Activated CD4-positive, alpha-beta memory T cell treated with anti-CD3 and anti-CD28 coated beads for 36 hours (primary cell): ENCODE measurements at regions not wholly inside any gene's neighbourhood (a gene's known extent, or its start where the extent isn't known, plus 50 kb on each side); places are given as distances from the start of the nearest gene placed in this dataset.
"Not testable (repeated sequence)": the region's sequence is repeated elsewhere in the genome, so short reads cannot be mapped to it uniquely, and the experiment has no call there.

Experiments
- CTCF ChIA-PET: fragments of 350-600 bp; sonication (Branson Sonifier 250); formaldehyde crosslinking; loops from one replicate; lab custom pipeline; 2021; ENCODE audit warnings: antibody characterized with exemption, inconsistent platforms; lab: Charles Lee
- POLR2A ChIA-PET: fragments of 350-600 bp; sonication (Branson Sonifier 250); formaldehyde crosslinking; loops from one replicate; lab custom pipeline; 2021; ENCODE audit warnings: antibody characterized with exemption; lab: Charles Lee
- DNase-seq: peaks from one replicate; pipeline ENCODE4 v3.0.0-alpha.2; 2020
- H3K27ac Mint-ChIP-seq: one replicate; pipeline ENCODE4 v1.8.0; 2021; ENCODE audit warnings: mixed read lengths
- H3K27me3 Mint-ChIP-seq: one replicate; pipeline ENCODE4 v1.8.0; 2021; ENCODE audit warnings: mixed read lengths
- H3K36me3 Mint-ChIP-seq: one replicate; pipeline ENCODE4 v1.8.0; 2021; ENCODE audit warnings: mixed read lengths
- H3K4me1 Mint-ChIP-seq: one replicate; pipeline ENCODE4 v1.8.0; 2021; ENCODE audit warnings: low read depth, mixed read lengths
- H3K4me3 Mint-ChIP-seq: one replicate; pipeline ENCODE4 v1.8.0; 2021; ENCODE audit warnings: mild to moderate bottlenecking, mixed read lengths
- H3K9me3 Mint-ChIP-seq: one replicate; pipeline ENCODE4 v1.8.0; 2021; ENCODE audit warnings: mixed read lengths
- intact Hi-C: fragments of 100-400 bp; cut with micrococcal nuclease; formaldehyde crosslinking; loops from one replicate; pipeline ENCODE4 v1.15.1; 2023

DNA sequence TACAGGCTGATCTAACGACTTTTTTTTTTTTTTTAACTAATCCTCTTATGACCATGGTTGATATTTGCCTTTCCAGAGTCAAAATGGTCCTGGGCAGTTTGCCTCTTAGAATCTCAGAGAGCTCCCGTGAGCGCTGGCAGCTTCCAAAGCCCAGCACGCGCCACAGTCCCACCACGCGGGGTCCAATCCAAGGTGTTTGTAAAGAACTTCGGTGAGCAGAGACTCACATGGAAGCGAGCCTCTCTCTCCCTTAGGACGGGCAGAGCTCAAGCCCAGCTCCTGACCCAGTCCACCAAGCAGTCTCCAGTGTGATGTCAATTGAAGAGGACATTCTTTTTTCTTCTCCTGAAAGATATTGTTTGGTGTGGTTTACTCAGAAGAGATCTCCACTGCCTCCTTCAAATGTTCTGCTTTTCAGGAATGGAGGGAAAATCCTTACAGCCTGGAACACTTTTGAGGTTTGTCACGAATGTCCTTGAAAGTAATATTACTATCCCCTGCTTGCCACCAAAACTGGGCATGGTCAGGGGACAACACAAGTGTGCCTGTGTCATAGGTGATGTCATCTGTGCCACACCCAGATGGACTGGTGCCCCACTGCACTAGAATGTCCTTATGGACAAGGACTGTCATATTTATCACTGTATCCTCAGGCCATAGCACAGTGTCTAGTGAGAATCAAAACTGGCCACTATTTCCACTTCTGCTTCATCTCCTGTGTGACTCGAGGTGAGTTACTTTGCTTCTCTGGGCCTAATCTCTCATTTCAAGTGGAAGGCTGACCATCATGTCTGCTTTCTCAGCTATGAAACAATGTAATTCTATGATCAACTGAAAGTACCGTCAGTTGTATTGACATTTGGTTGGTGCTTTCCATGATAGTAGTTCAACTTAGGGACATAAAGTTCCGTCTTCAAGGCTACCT is 97.4 kb upstream of the EDEM3 start:
- ChIA-PET POLR2A (no interaction called here), CTCF (interaction anchor here (0.6 kb wide), 1 partner anchor 386 kb away, joined by 4 read pairs; no protein-coding TSS in a partner anchor)

DNA sequence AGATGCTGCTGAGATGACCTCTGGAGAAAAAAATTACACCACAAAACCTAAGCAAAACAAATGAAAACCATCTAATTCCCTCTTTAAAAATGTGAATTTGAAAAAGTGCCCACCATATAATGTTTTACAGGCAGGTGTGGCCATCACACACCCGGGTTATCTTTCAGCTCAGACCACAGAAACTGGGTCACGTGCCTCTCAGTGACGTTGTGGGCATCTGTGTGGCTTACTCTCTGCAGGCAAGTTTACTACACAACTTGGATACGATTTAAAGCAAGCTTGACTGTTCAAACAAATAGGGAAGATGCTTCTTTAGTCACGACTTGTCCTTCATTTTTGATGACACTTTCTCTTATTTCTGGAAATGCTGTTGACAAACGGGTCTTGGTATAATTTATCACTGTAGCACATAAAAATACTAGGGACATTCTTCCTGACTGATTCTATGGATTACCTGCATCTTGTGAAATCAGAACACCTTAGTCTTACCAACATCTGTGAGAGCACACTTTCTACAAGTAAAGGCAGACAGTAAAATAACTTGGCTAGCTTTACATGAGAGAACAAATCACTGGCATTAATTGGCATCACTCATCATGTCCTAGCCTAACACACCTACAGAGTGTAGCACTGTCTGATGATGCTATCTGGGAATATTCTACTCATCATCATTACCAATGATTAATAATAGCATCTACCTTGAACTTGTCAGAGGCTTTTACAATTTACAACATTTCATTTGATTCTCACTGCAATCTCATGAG is 89.3 kb upstream of the EDEM3 start:
- ChIA-PET CTCF (interaction anchor here (0.7 to 1.7 kb wide), 3 partner anchors 9 to 47 kb away, joined by 3 to 4 read pairs (median 3); no protein-coding TSS in a partner anchor), POLR2A (interaction anchor here (0.5 kb wide), 1 partner anchor 23 kb away, joined by 3 read pairs; no protein-coding TSS in a partner anchor)
- Mint-ChIP-seq H3K27me3 (no peaks in the 10 kb centered on the region), H3K27ac (peak overlapping the region; percentile 7), H3K4me1 (peaks cover 37% of the 10 kb centered on the region), H3K4me3 (no peak overlapping the region), H3K9me3 (no peaks in the 10 kb centered on the region), H3K36me3 (no peaks in the 10 kb centered on the region)
- peak; percentile 72 for DNase-seq
- intact Hi-C loops, result no loop called here

More for the DNA sequence above, 97.4 kb upstream of the EDEM3 start:
- Mint-ChIP-seq H3K4me1 (peaks cover 3% of the 10 kb centered on the region), H3K4me3 (no peak overlapping the region), H3K27me3 (no peaks in the 10 kb centered on the region), H3K9me3 (no peaks in the 10 kb centered on the region), H3K36me3 (peaks cover 6% of the 10 kb centered on the region), H3K27ac (no peak overlapping the region)
- intact Hi-C loops, result no loop called here
- DNase-seq, result no peak

DNA sequence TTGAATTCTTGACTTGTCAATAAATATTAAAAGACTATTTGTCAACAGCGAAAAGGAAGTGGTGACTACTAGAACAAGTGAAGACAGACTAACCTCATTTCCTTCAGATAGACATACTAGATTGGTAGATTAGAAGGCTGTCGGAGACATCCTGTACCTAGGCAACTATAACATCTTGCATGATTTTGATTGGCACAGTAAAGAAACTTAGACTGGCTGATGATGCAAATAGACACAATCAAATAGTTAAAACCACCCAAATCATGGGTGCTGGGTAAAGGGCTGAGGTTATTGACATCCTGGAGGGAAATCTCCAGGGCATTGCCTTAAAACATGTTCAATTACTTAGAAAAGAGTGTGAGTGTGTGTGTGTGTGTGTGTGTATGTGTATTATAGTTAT is 85.9 kb upstream of the EDEM3 start:
- Mint-ChIP-seq H3K9me3 (no peaks in the 10 kb centered on the region), H3K4me3 (no peak overlapping the region), H3K27ac (no peak overlapping the region), H3K36me3 (peaks cover 6% of the 10 kb centered on the region), H3K27me3 (no peaks in the 10 kb centered on the region), H3K4me1 (peaks cover 40% of the 10 kb centered on the region)
- no peak for DNase-seq
- intact Hi-C loops, result no loop called here
- CTCF ChIA-PET, result interaction anchor here (0.7 to 2.2 kb wide), 2 partner anchors 10 to 141 kb away, joined by 3 to 6 read pairs; no protein-coding TSS in a partner anchor
- POLR2A ChIA-PET, result no interaction called here

DNA sequence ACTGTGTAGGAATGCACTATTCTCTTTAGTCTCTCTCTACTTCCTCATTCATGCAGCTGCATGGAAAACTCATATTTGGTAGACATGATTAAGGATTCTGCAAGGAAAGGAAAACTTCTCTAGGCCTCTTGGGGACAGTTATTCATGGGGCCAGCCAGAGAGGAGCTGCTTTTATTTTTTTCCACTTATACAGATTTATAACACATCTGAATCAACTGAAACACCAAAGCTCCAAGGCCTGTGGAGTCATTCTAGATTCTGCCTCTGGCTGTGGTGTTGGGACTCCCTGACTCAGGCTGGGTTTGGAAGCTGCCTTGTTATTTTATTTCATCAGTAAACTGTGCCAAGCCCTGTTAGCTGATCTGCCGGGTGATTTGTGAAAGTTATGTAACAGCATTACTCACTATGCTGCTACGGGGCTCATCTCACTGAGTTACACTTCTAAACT is 83.9 kb upstream of the EDEM3 start:
- H3K36me3 Mint-ChIP-seq, result peaks cover 11% of the 10 kb centered on the region
- H3K4me3 Mint-ChIP-seq, result no peak overlapping the region
- peaks cover 6% of the 10 kb centered on the region for H3K9me3 Mint-ChIP-seq
- DNase-seq, result peak; percentile 25
- intact Hi-C loops, result no loop called here
- CTCF ChIA-PET, result no interaction called here
- POLR2A ChIA-PET, result no interaction called here
- H3K27me3 Mint-ChIP-seq, result no peaks in the 10 kb centered on the region
- H3K27ac Mint-ChIP-seq, result no peak overlapping the region
- peaks cover 25% of the 10 kb centered on the region for H3K4me1 Mint-ChIP-seq

GRCh38 chr1:184836934-184837895 is 82.6 kb upstream of the EDEM3 start:
- no peaks in the 10 kb centered on the region for H3K27me3 Mint-ChIP-seq
- DNase-seq, result no peak
- ChIA-PET CTCF (interaction anchor here (1.0 kb wide), 1 partner anchor 145 kb away, joined by 4 read pairs; no protein-coding TSS in a partner anchor), POLR2A (no interaction called here)
- H3K4me1 Mint-ChIP-seq, result peaks cover 19% of the 10 kb centered on the region
- H3K4me3 Mint-ChIP-seq, result no peak overlapping the region
- peaks cover 11% of the 10 kb centered on the region for H3K36me3 Mint-ChIP-seq
- intact Hi-C loops, result no loop called here
- no peak overlapping the region for H3K27ac Mint-ChIP-seq
- H3K9me3 Mint-ChIP-seq, result peaks cover 6% of the 10 kb centered on the region

DNA sequence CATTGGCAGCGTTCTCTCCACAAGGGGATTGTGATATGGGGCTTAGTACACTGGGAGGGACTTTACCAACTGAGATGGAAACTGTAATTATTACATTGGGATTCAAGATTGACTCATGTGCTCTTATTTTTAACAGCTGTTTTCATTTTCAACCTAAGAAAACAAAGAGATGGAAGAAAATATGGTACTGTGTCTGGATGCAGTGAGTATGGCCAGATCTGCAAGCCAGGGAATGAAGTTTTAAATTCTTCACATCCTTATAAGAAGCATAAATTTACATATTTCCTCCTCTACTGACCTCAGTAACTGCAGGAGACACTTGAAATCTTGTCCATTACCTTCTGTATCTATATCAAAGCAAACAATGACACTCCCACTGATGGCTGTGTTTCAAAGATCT is 81.5 kb upstream of the EDEM3 start:
- no peak overlapping the region for H3K4me3 Mint-ChIP-seq
- CTCF ChIA-PET, result interaction anchor here (1.0 kb wide), 1 partner anchor 146 kb away, joined by 4 read pairs; no protein-coding TSS in a partner anchor
- H3K36me3 Mint-ChIP-seq, result peaks cover 11% of the 10 kb centered on the region
- POLR2A ChIA-PET, result no interaction called here
- H3K9me3 Mint-ChIP-seq, result peaks cover 6% of the 10 kb centered on the region
- H3K27me3 Mint-ChIP-seq, result no peaks in the 10 kb centered on the region
- no peak for DNase-seq
- no peak overlapping the region for H3K27ac Mint-ChIP-seq
- peaks cover 14% of the 10 kb centered on the region for H3K4me1 Mint-ChIP-seq
- intact Hi-C loops, result no loop called here

DNA sequence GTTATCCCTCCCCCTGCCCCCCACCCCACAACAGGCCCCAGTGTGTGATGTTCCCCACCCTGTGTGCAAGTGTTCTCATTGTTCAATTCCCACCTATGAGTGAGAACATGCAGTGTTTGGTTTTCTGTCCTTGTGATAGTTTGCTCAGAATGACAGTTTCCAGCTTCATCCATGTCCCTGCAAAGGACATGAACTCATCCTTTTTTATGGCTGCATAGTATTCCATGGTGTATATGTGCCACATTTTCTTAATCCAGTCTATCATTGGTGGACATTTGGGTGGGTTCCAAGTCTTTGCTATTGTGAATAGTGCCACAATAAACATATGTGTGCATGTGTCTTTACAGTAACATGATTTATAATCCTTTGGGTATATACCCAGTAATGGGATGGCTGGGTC is 79.3 kb upstream of the EDEM3 start:
- H3K27ac Mint-ChIP-seq, CTCF ChIA-PET, H3K27me3 Mint-ChIP-seq, H3K4me3 Mint-ChIP-seq, H3K9me3 Mint-ChIP-seq, intact Hi-C loops, POLR2A ChIA-PET, H3K4me1 Mint-ChIP-seq, DNase-seq: not testable (repeated sequence)
- H3K36me3 Mint-ChIP-seq, result peaks cover 17% of the 10 kb centered on the region

DNA sequence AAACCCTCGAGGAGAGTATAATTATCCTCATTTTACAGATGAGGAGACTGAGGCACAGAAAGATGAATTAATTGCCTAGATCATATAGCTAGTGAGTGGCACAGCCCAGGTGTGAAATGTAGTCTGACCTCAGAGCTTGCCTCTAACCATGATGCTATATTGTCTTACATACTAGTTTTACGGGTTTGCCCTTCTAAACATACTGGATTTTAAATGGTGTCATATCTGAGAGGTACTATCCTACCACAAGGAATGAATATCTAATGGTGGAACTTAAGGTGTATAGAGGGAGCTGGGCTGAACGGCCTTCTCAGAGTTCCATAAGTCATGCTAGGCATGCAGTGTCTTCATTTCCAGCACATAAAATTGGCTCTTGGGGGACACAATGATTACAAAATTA is 77.9 kb upstream of the EDEM3 start:
- no peak for DNase-seq
- H3K9me3 Mint-ChIP-seq, result peaks cover 6% of the 10 kb centered on the region
- H3K27ac Mint-ChIP-seq, result no peak overlapping the region
- POLR2A ChIA-PET, result no interaction called here
- no peaks in the 10 kb centered on the region for H3K4me1 Mint-ChIP-seq
- no peak overlapping the region for H3K4me3 Mint-ChIP-seq
- CTCF ChIA-PET, result interaction anchor here (0.6 to 1.4 kb wide), 2 partner anchors 103 to 150 kb away, joined by 3 read pairs; no protein-coding TSS in a partner anchor
- no peaks in the 10 kb centered on the region for H3K27me3 Mint-ChIP-seq
- H3K36me3 Mint-ChIP-seq, result peaks cover 17% of the 10 kb centered on the region
- intact Hi-C loops, result no loop called here

- H3K4me3 Mint-ChIP-seq, H3K4me1 Mint-ChIP-seq, H3K9me3 Mint-ChIP-seq, CTCF ChIA-PET, DNase-seq, H3K27me3 Mint-ChIP-seq, H3K36me3 Mint-ChIP-seq, H3K27ac Mint-ChIP-seq, intact Hi-C loops, POLR2A ChIA-PET: not testable (repeated sequence)
These were observed 74.8 kb upstream of the EDEM3 start for GRCh38 chr1:184829496-184829895.

GRCh38 chr1:184828369-184828717 is 73.7 kb upstream of the EDEM3 start:
- POLR2A ChIA-PET, result no interaction called here

More at GRCh38 chr1:184828369-184828717, 73.7 kb upstream of the EDEM3 start:
- Mint-ChIP-seq H3K27ac (no peak overlapping the region), H3K36me3 (peaks cover 8% of the 10 kb centered on the region), H3K4me3 (no peak overlapping the region), H3K27me3 (no peaks in the 10 kb centered on the region), H3K4me1 (peaks cover 7% of the 10 kb centered on the region), H3K9me3 (no peaks in the 10 kb centered on the region)
- CTCF ChIA-PET, result interaction anchor here (1.4 kb wide), 1 partner anchor 23 kb away, joined by 3 read pairs; no protein-coding TSS in a partner anchor
- DNase-seq, result no peak
- intact Hi-C loops, result no loop called here
